HG03175 (cell line): ENCODE measurements at regions not wholly inside any gene's neighbourhood (a gene's known extent, or its start where the extent isn't known, plus 50 kb on each side); places are given as distances from the start of the nearest gene placed in this dataset.

Experiments used
- ATAC-seq: cut with Tn5 transposase; IDR thresholded peaks from one replicate; pipeline ENCODE4 v1.9.1; 2021; ENCODE audit warnings: mild to moderate bottlenecking, moderate library complexity; ENCODE audit not compliant: unreplicated experiment

GRCh38 chr20:10770753-10771152 is 97.0 kb upstream of the JAG1 start:
- no peak for ATAC-seq

- ATAC-seq: no peak
Measured at GRCh38 chr20:10771435-10772140, 97.8 kb upstream of the JAG1 start.

- ATAC-seq: no peak
Measured at GRCh38 chr20:10774357-10774943, 100.7 kb upstream of the JAG1 start.

GRCh38 chr20:10777710-10778109 is 103.9 kb upstream of the JAG1 start:
- ATAC-seq: no peak

- ATAC-seq: no peak
Measured at GRCh38 chr20:10779911-10780310, 106.1 kb upstream of the JAG1 start.

- ATAC-seq: no peak
Measured at GRCh38 chr20:10780901-10781300, 107.1 kb upstream of the JAG1 start.

GRCh38 chr20:10781526-10781925 is 107.7 kb upstream of the JAG1 start:
- ATAC-seq: no peak

GRCh38 chr20:10783707-10784553 is 110.1 kb upstream of the JAG1 start:
- ATAC-seq: no peak

- ATAC-seq: no peak
Measured at GRCh38 chr20:10784554-10785183, 110.9 kb upstream of the JAG1 start.

- ATAC-seq: no peak
Measured at GRCh38 chr20:10786678-10787077, 112.9 kb upstream of the JAG1 start.

- no peak for ATAC-seq
Measured at GRCh38 chr20:10788055-10788454, 114.3 kb upstream of the JAG1 start.

- ATAC-seq: no peak
Measured at GRCh38 chr20:10788877-10789276, 115.1 kb upstream of the JAG1 start.

GRCh38 chr20:10789386-10789785 is 115.6 kb upstream of the JAG1 start:
- ATAC-seq: no peak

GRCh38 chr20:10790013-10790412 is 116.2 kb upstream of the JAG1 start:
- no peak for ATAC-seq

GRCh38 chr20:10792291-10792690 is 118.5 kb upstream of the JAG1 start:
- no peak for ATAC-seq

GRCh38 chr20:10793766-10794165 is 120.0 kb upstream of the JAG1 start:
- ATAC-seq: no peak

GRCh38 chr20:10794765-10795164 is 121.0 kb upstream of the JAG1 start:
- ATAC-seq: no peak

GRCh38 chr20:10795286-10796026 is 121.7 kb upstream of the JAG1 start:
- no peak for ATAC-seq

GRCh38 chr20:10798811-10799210 is 125.0 kb upstream of the JAG1 start:
- no peak for ATAC-seq

- ATAC-seq: no peak
Measured at GRCh38 chr20:10799735-10800134, 125.9 kb upstream of the JAG1 start.

- no peak for ATAC-seq
Measured at GRCh38 chr20:10800288-10800687, 126.5 kb upstream of the JAG1 start.
